ENCODE measurements at regions not wholly inside any gene's neighbourhood (a gene's known extent, or its start where the extent isn't known, plus 50 kb on each side); places are given as distances from the start of the nearest gene placed in this dataset.

- TF ChIP-seq EZH2 (IDR thresholded peaks at IDR 0.05) = no peak
- no peak for TF ChIP-seq POLR2AphosphoS5 (IDR thresholded peaks at IDR 0.05; ENCODE audit: borderline replicate concordance, low read depth, low read length)
- TF ChIP-seq FOXP2 (optimal IDR thresholded peaks at IDR 0.05; ENCODE audit: control extremely low read depth, extremely low read length, insufficient read depth) = no peak
Measured at GRCh38 chr6:158908606-158909005, 89.4 kb upstream of the EZR start.
